RWPE2 (cell line): ENCODE measurements at regions not wholly inside any gene's neighbourhood (a gene's known extent, or its start where the extent isn't known, plus 50 kb on each side); places are given as distances from the start of the nearest gene placed in this dataset.

ENCODE experiments used
- ATAC-seq: fragments of 200-7000 bp; cut with Tn5 transposase; 3 replicates; pipeline ENCODE4 v1.9.1; 2021; ENCODE audit warnings: low read depth
- DNase-seq: peaks from one replicate; pipeline ENCODE4 v3.0.0-alpha.2; 2020; ENCODE audit warnings: low spot score
- H3K27ac ChIP-seq: fragments of 450-650 bp; 2 replicates; pipeline ENCODE4 v1.5.1; 2017; ENCODE audit warnings: mild to moderate bottlenecking; ENCODE audit not compliant: poor library complexity, severe bottlenecking
- H3K27me3 ChIP-seq: fragments of 250-450 bp; sonication (Bioruptor Pico); 2 replicates; pipeline ENCODE4 v1.5.1; 2021; ENCODE audit warnings: mild to moderate bottlenecking, moderate library complexity; ENCODE audit not compliant: insufficient read depth, poor library complexity, severe bottlenecking
- H3K36me3 ChIP-seq: fragments of 250-450 bp; sonication (Bioruptor Pico); 2 replicates; pipeline ENCODE4 v1.5.1; 2020; ENCODE audit warnings: low read depth, mild to moderate bottlenecking, moderate library complexity
- H3K4me1 ChIP-seq: fragments of 250-450 bp; sonication (Bioruptor Pico); 2 replicates; pipeline ENCODE4 v1.5.1; 2021; ENCODE audit warnings: mild to moderate bottlenecking, moderate library complexity; ENCODE audit not compliant: insufficient read depth, poor library complexity, severe bottlenecking
- H3K4me3 ChIP-seq: fragments of 250-450 bp; sonication (Bioruptor Pico); 2 replicates; pipeline ENCODE4 v1.5.1; 2021; ENCODE audit warnings: mild to moderate bottlenecking, moderate library complexity; ENCODE audit not compliant: severe bottlenecking
- H3K9me3 ChIP-seq: fragments of 250-450 bp; sonication (Bioruptor Pico); 2 replicates; pipeline ENCODE4 v1.5.1; 2021; ENCODE audit warnings: mild to moderate bottlenecking, moderate library complexity; ENCODE audit not compliant: severe bottlenecking
- CTCF ChIP-seq: fragments of 450-650 bp; IDR thresholded peaks from one replicate; pipeline ENCODE4 v1.5.1; 2017; ENCODE audit warnings: mild to moderate bottlenecking, moderate library complexity; ENCODE audit not compliant: poor library complexity, severe bottlenecking

- ATAC-seq = no peak
- Histone ChIP-seq H3K27ac (no peak overlapping the region), H3K9me3 (no peaks in the 10 kb centered on the region), H3K27me3 (no peaks in the 10 kb centered on the region), H3K36me3 (no peaks in the 10 kb centered on the region), H3K4me3 (no peak overlapping the region), H3K4me1 (peaks cover 4% of the 10 kb centered on the region)
- TF ChIP-seq CTCF = no peak
- no peak for DNase-seq
These were observed 193.5 kb downstream of the MAF start for GRCh38 chr16:79407005-79407404.

- H3K9me3 ChIP-seq = no peaks in the 10 kb centered on the region
These were observed 196.0 kb downstream of the MAF start for GRCh38 chr16:79404571-79404970.

GRCh38 chr16:79403534-79403933 is 197.0 kb downstream of the MAF start:
- H3K9me3 ChIP-seq = no peaks in the 10 kb centered on the region
- no peak for TF ChIP-seq CTCF
- H3K27ac ChIP-seq = no peak overlapping the region
- H3K4me3 ChIP-seq = no peak overlapping the region
- no peaks in the 10 kb centered on the region for H3K36me3 ChIP-seq
- peaks cover 4% of the 10 kb centered on the region for H3K4me1 ChIP-seq
- no peak for ATAC-seq
- no peak for DNase-seq
- H3K27me3 ChIP-seq = no peaks in the 10 kb centered on the region

More at GRCh38 chr16:79404571-79404970, 196.0 kb downstream of the MAF start:
- no peaks in the 10 kb centered on the region for H3K27me3 ChIP-seq
- H3K4me3 ChIP-seq = no peak overlapping the region
- DNase-seq (no peak), ATAC-seq (no peak)
- H3K4me1 ChIP-seq = peaks cover 4% of the 10 kb centered on the region
- no peak overlapping the region for H3K27ac ChIP-seq
- TF ChIP-seq CTCF = no peak
- H3K36me3 ChIP-seq = no peaks in the 10 kb centered on the region

- TF ChIP-seq CTCF = no peak
- ATAC-seq (no peak), DNase-seq (no peak)
- peaks cover 4% of the 10 kb centered on the region for H3K4me1 ChIP-seq
- no peak overlapping the region for H3K27ac ChIP-seq
- no peaks in the 10 kb centered on the region for H3K9me3 ChIP-seq
- no peaks in the 10 kb centered on the region for H3K27me3 ChIP-seq
- no peaks in the 10 kb centered on the region for H3K36me3 ChIP-seq
- H3K4me3 ChIP-seq = no peak overlapping the region
These were observed 197.6 kb downstream of the MAF start for GRCh38 chr16:79402920-79403319.

GRCh38 chr16:79402356-79402755 is 198.2 kb downstream of the MAF start:
- H3K27ac ChIP-seq = no peak overlapping the region
- DNase-seq = peak; percentile 73
- peak; percentile 90 for ATAC-seq
- H3K4me3 ChIP-seq = no peak overlapping the region
- no peaks in the 10 kb centered on the region for H3K36me3 ChIP-seq
- H3K9me3 ChIP-seq = no peaks in the 10 kb centered on the region
- no peaks in the 10 kb centered on the region for H3K27me3 ChIP-seq
- TF ChIP-seq CTCF = no peak
- H3K4me1 ChIP-seq = peaks cover 4% of the 10 kb centered on the region
